Aorta (tissue), 5 donors: ENCODE measurements at regions not wholly inside any gene's neighbourhood (a gene's known extent, or its start where the extent isn't known, plus 50 kb on each side); places are given as distances from the start of the nearest gene placed in this dataset.

Experiments used
- ATAC-seq: fragments of 200-7000 bp; cut with Tn5 transposase; one replicate; pipeline ENCODE4 v1.9.1; 2022; ENCODE audit warnings: moderate library complexity; ENCODE audit not compliant: low FRiP score
- DNase-seq, 2 donors: peaks; one replicate each; pipeline ENCODE4 v3.0.0-alpha.2; 2020
- H3K27ac ChIP-seq, 2 donors: one replicate each; pipeline ENCODE4 v1.5.1; 2013; ENCODE audit warnings: low read length in 2 of 2, mild to moderate bottlenecking in 2 of 2, moderate library complexity in 2 of 2, control low read depth in 1 of 2, inconsistent platforms in 1 of 2, low read depth in 1 of 2
- H3K27me3 ChIP-seq, 2 donors: one replicate each; pipeline ENCODE4 v1.6.1; 2013; ENCODE audit warnings: control low read depth in 1 of 2, low read length in 1 of 2, mild to moderate bottlenecking in 1 of 2, moderate library complexity in 1 of 2; ENCODE audit not compliant: insufficient read depth in 2 of 2, control insufficient read depth in 1 of 2
- H3K36me3 ChIP-seq, 2 donors: one replicate each; pipeline ENCODE4 v1.6.1; 2013; ENCODE audit warnings: control low read depth in 1 of 2, low read length in 1 of 2, mild to moderate bottlenecking in 1 of 2; ENCODE audit not compliant: insufficient read depth in 2 of 2, control insufficient read depth in 1 of 2
- H3K4me1 ChIP-seq, 2 donors: one replicate each; pipeline ENCODE4 v1.6.1; 2013; ENCODE audit warnings: low read length in 2 of 2, control low read depth in 1 of 2, mild to moderate bottlenecking in 1 of 2, moderate library complexity in 1 of 2; ENCODE audit not compliant: insufficient read depth in 2 of 2, control insufficient read depth in 1 of 2
- H3K4me3 ChIP-seq, 2 donors: one replicate each; pipeline ENCODE4 v1.5.1; 2013; ENCODE audit warnings: low read length in 2 of 2, control low read depth in 1 of 2, mild to moderate bottlenecking in 1 of 2
- H3K9me3 ChIP-seq: one replicate; pipeline ENCODE4 v1.6.1; 2013; ENCODE audit warnings: mild to moderate bottlenecking, low read length; ENCODE audit not compliant: control insufficient read depth
- WGBS, 2 donors: extraction: QIAGEN DNeasy Blood & Tissue Kit; methylation state at CpG; one replicate each; pipeline ENCODE4 v1.1.7; 2013; 5-methylcytosine and 5-hydroxymethylcytosine counted together
- intact Hi-C, 2 donors: fragments of 100-400 bp; cut with DNase I; formaldehyde crosslinking; loops; one replicate each; pipeline versions ENCODE4 v1.14.2 to v1.15.0; 2022
- donor health status: healthy with polysubstance abuse.
- donor health status: Bipolar disorder and iron deficiency.
- donor health status: DM: no; HTN: no; CAD: no.
- donor health status: DM: no; HTN: no; CAD: no.
- donor health status: DM: yes; HTN: yes; CAD: no.

DNA sequence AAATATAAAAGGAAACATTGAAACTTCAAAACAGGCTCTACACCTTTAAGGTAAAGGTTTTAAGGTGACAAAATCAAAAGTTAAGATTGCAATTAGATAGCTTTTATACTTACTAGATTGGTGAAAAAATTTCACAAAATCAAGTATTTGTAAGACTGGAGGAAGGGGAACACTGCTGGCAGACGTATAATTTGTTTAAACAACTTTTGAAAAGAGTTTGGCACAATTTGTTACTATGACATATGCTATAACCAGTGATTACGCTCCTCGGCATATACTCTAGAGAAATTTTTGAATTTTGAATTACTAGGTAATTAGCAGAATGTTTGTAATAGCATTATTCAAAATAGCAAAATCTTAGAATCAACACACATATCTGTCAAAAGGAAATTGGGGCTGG lies 425.0 kb downstream of the LRRIQ3 start:
- Histone ChIP-seq H3K27me3 (no peaks in the 10 kb centered on the region), H3K27ac (no peak overlapping the region), H3K4me1 (no peaks in the 10 kb centered on the region), H3K4me3 (no peak overlapping the region), H3K9me3 (no peaks in the 10 kb centered on the region), H3K36me3 (no peaks in the 10 kb centered on the region)
- ATAC-seq: no peak
- DNase-seq: no peak
- 41 to 47% methylated on average over 3 of the region's 3 CpGs for WGBS, 2 donors
- intact Hi-C loops: no loop called here

- WGBS, 2 donors: 90 to 91% methylated on average over 8 of the region's 8 CpGs
- H3K4me1 ChIP-seq: no peaks in the 10 kb centered on the region
- no peak overlapping the region for H3K4me3 ChIP-seq
- no peaks in the 10 kb centered on the region for H3K36me3 ChIP-seq
- ATAC-seq (no peak), DNase-seq (peak in 1 of 2 donors; percentile 70)
- no peaks in the 10 kb centered on the region for H3K9me3 ChIP-seq
- no peak overlapping the region for H3K27ac ChIP-seq
- intact Hi-C loops: no loop called here
- H3K27me3 ChIP-seq: no peaks in the 10 kb centered on the region
Measured at GRCh38 chr1:73771396-73771795, 426.6 kb downstream of the LRRIQ3 start.

- H3K4me3 ChIP-seq: no peak overlapping the region
- 89% methylated on average over 10 of the region's 10 CpGs for WGBS, 2 donors
- H3K4me1 ChIP-seq: no peaks in the 10 kb centered on the region
- H3K27ac ChIP-seq: no peak overlapping the region
- peak in 1 of 2 donors; percentile 68 for DNase-seq
- H3K27me3 ChIP-seq: no peaks in the 10 kb centered on the region
- H3K9me3 ChIP-seq: no peaks in the 10 kb centered on the region
- peak; percentile 55 for ATAC-seq
- intact Hi-C loops: no loop called here
- H3K36me3 ChIP-seq: no peaks in the 10 kb centered on the region
Measured at GRCh38 chr1:73770109-73770905, 427.7 kb downstream of the LRRIQ3 start.

- Histone ChIP-seq H3K4me3 (no peak overlapping the region), H3K27ac (no peak overlapping the region), H3K4me1 (no peaks in the 10 kb centered on the region), H3K9me3 (no peaks in the 10 kb centered on the region), H3K36me3 (no peaks in the 10 kb centered on the region), H3K27me3 (no peaks in the 10 kb centered on the region)
- intact Hi-C loops: no loop called here
- 67 to 87% methylated on average over 3 of the region's 3 CpGs for WGBS, 2 donors
- DNase-seq (no peak), ATAC-seq (no peak)
Measured at GRCh38 chr1:73766786-73767348, 431.1 kb downstream of the LRRIQ3 start.

GRCh38 chr1:73765551-73766233 lies 432.3 kb downstream of the LRRIQ3 start:
- intact Hi-C loops: no loop called here
- DNase-seq (no peak), ATAC-seq (no peak)
- Histone ChIP-seq H3K4me3 (no peak overlapping the region), H3K9me3 (no peaks in the 10 kb centered on the region), H3K36me3 (no peaks in the 10 kb centered on the region), H3K27me3 (no peaks in the 10 kb centered on the region), H3K27ac (no peak overlapping the region), H3K4me1 (no peaks in the 10 kb centered on the region)
- 46 to 47% methylated on average over 2 of the region's 2 CpGs for WGBS, 2 donors

- Histone ChIP-seq H3K9me3 (no peaks in the 10 kb centered on the region), H3K4me1 (no peaks in the 10 kb centered on the region), H3K4me3 (no peak overlapping the region), H3K27ac (no peak overlapping the region), H3K36me3 (no peaks in the 10 kb centered on the region), H3K27me3 (no peaks in the 10 kb centered on the region)
- ATAC-seq (no peak), DNase-seq (no peak)
- 79 to 86% methylated on average over 2 of the region's 2 CpGs for WGBS, 2 donors
- intact Hi-C loops: no loop called here
Measured at GRCh38 chr1:73761559-73761958, 436.4 kb downstream of the LRRIQ3 start.

GRCh38 chr1:73759011-73759410 lies 439.0 kb downstream of the LRRIQ3 start:
- H3K27ac ChIP-seq: no peak overlapping the region
- no peak for DNase-seq
- intact Hi-C loops: no loop called here
- no peaks in the 10 kb centered on the region for H3K4me1 ChIP-seq
- H3K36me3 ChIP-seq: no peaks in the 10 kb centered on the region
- H3K27me3 ChIP-seq: no peaks in the 10 kb centered on the region
- H3K9me3 ChIP-seq: no peaks in the 10 kb centered on the region
- H3K4me3 ChIP-seq: no peak overlapping the region
- WGBS, 2 donors: 11 to 35% methylated on average over 1 of the region's 1 CpG
- ATAC-seq: no peak

- H3K4me1 ChIP-seq: no peaks in the 10 kb centered on the region
- WGBS, 2 donors: 45 to 54% methylated on average over 2 of the region's 2 CpGs
- intact Hi-C loops: no loop called here
- ATAC-seq (no peak), DNase-seq (no peak)
- H3K27me3 ChIP-seq: no peaks in the 10 kb centered on the region
- no peak overlapping the region for H3K4me3 ChIP-seq
- H3K36me3 ChIP-seq: no peaks in the 10 kb centered on the region
- no peaks in the 10 kb centered on the region for H3K9me3 ChIP-seq
- no peak overlapping the region for H3K27ac ChIP-seq
Measured at GRCh38 chr1:73756817-73757216, 441.2 kb downstream of the LRRIQ3 start.

- H3K27me3 ChIP-seq: no peaks in the 10 kb centered on the region
- ATAC-seq: no peak
- H3K4me3 ChIP-seq: no peak overlapping the region
- DNase-seq: no peak
- H3K27ac ChIP-seq: no peak overlapping the region
- no peaks in the 10 kb centered on the region for H3K9me3 ChIP-seq
- H3K36me3 ChIP-seq: no peaks in the 10 kb centered on the region
- intact Hi-C loops: no loop called here
- no peaks in the 10 kb centered on the region for H3K4me1 ChIP-seq
- WGBS, 2 donors: 77 to 80% methylated on average over 2 of the region's 2 CpGs
Measured at GRCh38 chr1:73755649-73756048, 442.3 kb downstream of the LRRIQ3 start.
